HEK293 (cell line): ENCODE measurements at regions not wholly inside any gene's neighbourhood (a gene's known extent, or its start where the extent isn't known, plus 50 kb on each side); places are given as distances from the start of the nearest gene placed in this dataset.

ENCODE experiments used
- CTCF ChIP-seq: fragments of 450-650 bp; formaldehyde crosslinking; IDR thresholded peaks from 2 replicates; pipeline ENCODE4 v1.5.1; 2016; ENCODE audit warnings: missing biosample characterization, missing genetic modification characterization
- EGR2 ChIP-seq: fragments of 450-650 bp; formaldehyde crosslinking; IDR thresholded peaks from 2 replicates; pipeline ENCODE4 v1.5.1; 2016; ENCODE audit warnings: low read depth, missing biosample characterization, missing genetic modification characterization
- SETDB1 ChIP-seq: IDR thresholded peaks from one replicate; pipeline ENCODE4 v1.6.1; 2017; ENCODE audit warnings: mild to moderate bottlenecking, low read length, moderate library complexity, mixed read lengths; ENCODE audit not compliant: insufficient read length
- ZBTB11 ChIP-seq: fragments of 450-650 bp; formaldehyde crosslinking; conservative IDR thresholded peaks from 2 replicates; pipeline ENCODE4 v1.5.1; 2016; ENCODE audit warnings: low read depth, missing biosample characterization, missing genetic modification characterization
- ZNF112 ChIP-seq: fragments of 450-650 bp; formaldehyde crosslinking; IDR thresholded peaks from 2 replicates; pipeline ENCODE4 v1.5.0; 2017; ENCODE audit warnings: missing biosample characterization, missing genetic modification characterization
- ZNF157 ChIP-seq: fragments of 450-650 bp; formaldehyde crosslinking; IDR thresholded peaks from 2 replicates; pipeline ENCODE4 v1.5.1; 2016; ENCODE audit warnings: missing biosample characterization, missing genetic modification characterization
- ZNF16 ChIP-seq: fragments of 450-650 bp; formaldehyde crosslinking; IDR thresholded peaks from 2 replicates; pipeline ENCODE4 v1.5.1; 2016; ENCODE audit warnings: low read depth, missing biosample characterization, missing genetic modification characterization
- ZNF211 ChIP-seq: fragments of 450-650 bp; formaldehyde crosslinking; IDR thresholded peaks from 2 replicates; pipeline ENCODE4 v1.5.1; 2016; ENCODE audit warnings: low read depth, missing biosample characterization, missing genetic modification characterization
- ZNF24 ChIP-seq: fragments of 450-650 bp; formaldehyde crosslinking; IDR thresholded peaks from 2 replicates; pipeline ENCODE4 v1.5.1; 2016; ENCODE audit warnings: missing biosample characterization, missing genetic modification characterization
- ZNF549 ChIP-seq: fragments of 450-650 bp; IDR thresholded peaks from 2 replicates; pipeline ENCODE4 v1.5.1; 2018; ENCODE audit warnings: missing biosample characterization, missing genetic modification characterization, mild to moderate bottlenecking, inconsistent platforms, moderate library complexity
- ZNF76 ChIP-seq: fragments of 450-650 bp; formaldehyde crosslinking; IDR thresholded peaks from 2 replicates; pipeline ENCODE4; 2016; ENCODE audit warnings: low read depth, missing biosample characterization, missing genetic modification characterization, borderline replicate concordance
- ZNF792 ChIP-seq: fragments of 450-650 bp; formaldehyde crosslinking; IDR thresholded peaks from 2 replicates; pipeline ENCODE4 v1.5.1; 2016; ENCODE audit warnings: missing biosample characterization, missing genetic modification characterization
- ZSCAN30 ChIP-seq: fragments of 450-650 bp; IDR thresholded peaks from 2 replicates; pipeline ENCODE4 v1.5.1; 2018; ENCODE audit warnings: missing biosample characterization, mild to moderate bottlenecking, missing genetic modification characterization, moderate library complexity

GRCh38 chr6:21666853-21667681 is 73.5 kb downstream of the SOX4 start:
- TF ChIP-seq EGR2 (tag by site-specific recombination) = no peak
- no peak for TF ChIP-seq CTCF (tag by site-specific recombination)
- TF ChIP-seq ZSCAN30 (tag by site-specific recombination) = no peak
- TF ChIP-seq ZNF16 (tag by site-specific recombination) = no peak
- TF ChIP-seq SETDB1 = no peak
- no peak for TF ChIP-seq ZNF76
- no peak for TF ChIP-seq ZNF157 (tag by site-specific recombination)
- TF ChIP-seq ZNF24 (tag by site-specific recombination) = no peak
- TF ChIP-seq ZNF112 (tag by site-specific recombination) = no peak
- no peak for TF ChIP-seq ZNF211 (tag by site-specific recombination)
- TF ChIP-seq ZBTB11 (tag by site-specific recombination) = no peak
- TF ChIP-seq ZNF792 (tag by site-specific recombination) = no peak
- no peak for TF ChIP-seq ZNF549 (tag by site-specific recombination)
